ENCODE measurements at regions not wholly inside any gene's neighbourhood (a gene's known extent, or its start where the extent isn't known, plus 50 kb on each side); places are given as distances from the start of the nearest gene placed in this dataset.
"Not testable (repeated sequence)": the region's sequence is repeated elsewhere in the genome, so short reads cannot be mapped to it uniquely, and the experiment has no call there.

DNA sequence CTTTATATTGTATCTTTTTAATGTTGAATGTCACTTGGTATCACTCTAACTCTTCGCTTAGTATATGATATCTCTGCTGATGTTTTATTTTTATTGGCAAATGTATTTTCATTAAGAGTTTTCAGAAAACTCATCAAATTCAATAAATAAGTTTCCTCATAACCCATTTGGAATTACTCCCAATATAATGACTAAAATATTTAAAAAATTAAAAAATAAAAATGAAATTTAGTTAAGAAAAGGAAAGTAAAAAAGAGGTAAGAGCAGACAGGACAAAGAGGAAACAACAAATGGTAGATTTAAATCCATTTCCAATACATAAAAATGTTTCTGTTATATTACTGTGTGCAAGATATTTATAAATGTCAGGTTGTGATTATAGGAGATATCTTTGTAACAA, 548.9 kb upstream of the SPRY2 start:
- no peak for DNase-seq

DNA sequence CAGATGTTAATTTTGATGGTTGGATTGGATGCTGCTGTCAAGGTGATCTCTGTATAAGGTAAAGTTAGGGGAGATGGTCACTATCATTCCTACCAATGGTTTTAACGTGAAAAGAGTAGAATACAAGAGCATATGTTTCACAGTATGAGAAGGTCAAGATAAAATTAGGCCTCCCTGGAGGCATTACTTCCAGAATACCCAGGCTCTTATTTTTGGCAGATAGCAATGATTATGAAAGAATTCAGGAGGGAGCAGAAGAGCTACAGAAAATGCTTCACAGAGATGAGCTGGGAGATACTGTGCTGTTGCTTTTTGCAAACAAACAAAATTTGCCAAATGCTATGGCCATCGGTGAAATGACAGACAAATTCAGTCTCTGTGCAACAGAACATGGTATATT, 547.5 kb upstream of the SPRY2 start:
- DNase-seq: no peak

DNA sequence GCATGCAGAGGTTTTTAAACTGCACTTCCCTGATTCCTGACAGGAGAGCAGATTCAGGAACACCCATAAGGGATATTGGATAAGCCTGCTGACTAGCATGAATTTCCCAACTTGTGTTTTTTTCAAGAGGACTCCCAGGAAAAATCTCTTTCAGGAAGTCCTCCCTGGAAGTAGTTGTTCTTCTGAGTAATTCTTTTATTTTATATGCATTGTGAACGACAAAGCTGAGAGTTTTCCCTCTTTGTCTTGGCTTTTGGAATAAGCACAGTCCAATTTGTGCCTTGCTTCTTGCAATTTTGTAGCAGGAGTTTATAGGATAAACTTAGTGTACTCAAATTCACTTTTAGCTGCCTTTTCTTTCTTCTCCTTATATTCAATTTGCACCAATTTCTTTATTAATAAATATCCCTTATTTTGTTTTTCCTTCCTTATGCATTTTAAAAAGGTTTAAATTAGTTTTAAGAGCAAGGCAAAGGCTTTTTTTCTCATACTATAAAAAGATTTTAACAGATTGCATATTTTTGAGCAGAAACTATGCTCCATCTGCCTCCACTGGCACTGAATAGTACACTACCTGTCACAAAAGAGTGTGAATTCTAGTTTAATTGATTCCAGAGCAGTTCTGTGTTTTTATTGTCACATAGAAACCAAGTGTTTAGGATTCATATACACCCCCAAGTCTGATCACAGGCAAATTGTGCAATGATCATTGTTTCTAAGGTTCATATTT, 543.3 kb upstream of the SPRY2 start:
- no peak for DNase-seq

DNA sequence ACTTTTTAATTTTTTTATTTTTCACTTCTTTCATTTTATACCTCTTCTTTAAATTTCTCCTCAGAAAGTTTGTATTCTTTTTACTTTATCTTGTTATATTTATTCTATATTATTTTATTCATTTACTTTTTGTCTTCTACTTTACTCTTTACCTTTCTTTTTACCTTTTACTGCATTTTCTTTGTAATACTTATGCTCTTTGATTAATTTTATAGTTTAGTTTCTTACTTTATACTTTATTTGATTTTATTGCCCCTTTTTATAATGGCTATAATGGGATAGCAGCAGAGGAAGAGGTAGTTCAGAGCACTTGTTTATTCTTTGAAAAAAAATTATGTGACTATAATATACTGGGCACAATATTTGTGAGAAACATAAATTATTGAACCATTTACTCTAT, 542.6 kb upstream of the SPRY2 start:
- no peak for DNase-seq

DNA sequence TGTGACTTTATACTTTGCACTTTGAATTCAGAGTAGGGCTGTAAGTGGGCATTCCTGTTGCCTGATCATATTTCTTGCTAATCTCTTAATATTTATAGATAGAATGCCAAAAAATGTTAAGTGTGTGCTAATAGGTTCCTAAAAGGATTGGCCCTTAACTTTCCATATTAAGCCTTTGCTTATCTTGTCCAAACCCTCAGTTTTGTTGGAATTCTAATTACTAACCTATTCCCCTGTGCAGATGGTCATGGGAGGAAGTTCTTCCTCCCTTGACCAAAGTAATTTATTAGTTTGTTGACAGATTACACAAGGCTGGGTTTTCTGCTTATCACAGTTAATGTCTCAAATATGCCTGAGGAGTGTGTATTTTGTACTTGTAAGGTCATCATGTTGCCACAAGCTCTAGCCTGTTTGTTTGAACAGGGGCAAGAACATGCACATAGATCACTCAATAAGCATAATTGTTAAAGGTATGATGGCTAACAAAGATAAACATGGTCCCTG, 541.1 kb upstream of the SPRY2 start:
- DNase-seq: no peak

DNA sequence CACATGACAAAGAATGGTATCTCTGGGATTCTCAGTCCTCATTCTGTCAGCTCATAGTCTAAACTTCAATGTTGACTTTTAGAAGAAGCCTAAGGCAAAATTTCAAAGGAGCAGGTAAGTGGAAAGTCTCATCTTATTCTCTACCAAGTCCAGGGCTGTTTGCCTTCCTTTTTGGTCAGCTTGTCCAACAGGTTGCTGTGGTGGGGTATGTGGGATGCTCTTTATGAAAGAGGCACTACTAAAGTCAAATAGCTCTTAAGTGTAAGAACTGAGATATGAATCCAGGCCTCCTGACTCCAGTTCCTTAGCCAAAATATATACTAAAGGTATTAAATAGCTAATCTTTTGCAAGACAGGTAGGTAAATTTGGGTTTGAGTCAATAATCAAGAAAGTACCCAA, 540.6 kb upstream of the SPRY2 start:
- DNase-seq: no peak

DNA sequence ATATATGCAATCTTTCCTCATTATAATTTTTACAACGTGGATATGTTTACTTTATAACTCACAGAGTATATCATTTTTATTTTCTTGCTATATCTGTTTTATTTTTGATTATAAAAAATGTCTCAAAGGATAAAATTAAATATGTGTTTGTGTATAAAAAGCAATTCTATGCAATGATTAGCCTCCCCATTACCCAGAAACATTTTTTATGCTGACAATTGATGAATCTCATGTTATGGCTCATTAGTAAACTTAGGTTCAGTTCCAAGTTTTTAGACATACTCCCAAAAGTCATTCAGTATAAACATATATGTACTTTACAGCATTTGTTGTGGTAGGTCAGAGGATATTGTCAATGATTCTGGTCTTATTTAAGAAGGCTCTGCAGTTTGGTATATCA, 540.1 kb upstream of the SPRY2 start:
- no peak for DNase-seq

DNA sequence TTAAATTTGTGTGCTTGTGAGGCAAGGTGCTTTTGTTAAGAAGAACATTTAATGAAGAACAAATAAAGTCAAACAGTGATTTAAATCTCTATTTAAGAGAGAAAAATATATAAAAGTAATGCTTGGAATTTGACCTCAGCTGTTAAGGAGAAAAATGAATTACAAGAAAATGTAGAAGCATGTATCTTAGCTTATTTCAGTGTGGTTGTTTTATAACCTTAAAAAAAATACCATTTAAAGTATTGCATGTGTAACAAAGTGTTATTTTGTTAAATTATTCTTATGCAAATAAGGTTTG, 537.0 kb upstream of the SPRY2 start:
- no peak for DNase-seq

DNA sequence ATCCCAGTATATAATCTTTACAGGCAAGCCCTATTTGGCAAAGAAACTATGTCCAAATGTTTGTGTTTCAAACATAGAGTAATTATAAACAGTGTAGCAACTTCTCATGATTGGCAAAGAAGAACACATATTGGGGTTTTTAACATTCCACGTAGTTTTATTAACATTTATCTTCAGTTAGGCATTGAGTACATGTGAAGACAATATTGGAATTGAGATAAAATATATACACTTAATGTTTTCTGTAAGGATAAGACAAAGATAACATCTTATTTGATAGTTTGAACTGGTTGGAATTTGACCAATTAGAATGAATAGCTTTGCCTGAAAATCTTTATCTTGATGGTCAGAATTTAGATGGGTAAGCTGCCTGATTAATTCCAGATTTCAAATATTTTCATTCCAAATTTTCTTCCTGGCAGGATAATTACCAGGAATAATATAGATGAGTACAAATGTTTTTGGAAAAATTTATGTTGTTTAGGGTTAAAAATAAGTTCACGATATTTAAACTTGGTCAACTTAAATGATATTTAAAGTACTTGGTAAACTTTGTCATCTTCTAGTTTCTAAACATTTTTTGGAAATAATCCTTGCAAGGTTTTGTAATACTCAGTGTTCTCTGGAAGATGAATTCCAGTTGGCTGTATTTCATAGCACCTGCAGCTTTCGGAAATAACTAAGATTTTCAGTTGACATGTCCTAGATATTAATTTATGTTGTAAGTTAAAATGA, 536.5 kb upstream of the SPRY2 start:
- no peak for DNase-seq

DNA sequence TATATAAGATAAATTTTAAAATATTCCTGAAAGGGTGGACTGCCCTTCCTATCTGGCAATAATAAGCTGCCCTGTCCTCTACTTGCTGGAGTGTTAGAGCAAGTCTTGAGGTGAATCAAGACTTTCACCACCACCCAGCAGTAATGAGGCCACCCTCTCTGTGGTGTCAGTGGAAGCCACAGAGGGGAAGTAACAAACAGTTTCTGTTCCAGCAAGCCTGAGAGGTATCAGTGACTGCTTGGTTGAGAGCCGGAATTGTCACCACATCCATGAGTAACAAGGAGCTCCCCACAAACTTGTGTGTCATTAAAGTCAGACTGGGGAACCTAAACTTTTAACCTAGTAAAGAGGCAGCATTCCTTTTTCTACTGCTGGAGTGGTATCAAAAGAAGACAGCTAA, 532.7 kb upstream of the SPRY2 start:
- DNase-seq: peak; percentile 26

DNA sequence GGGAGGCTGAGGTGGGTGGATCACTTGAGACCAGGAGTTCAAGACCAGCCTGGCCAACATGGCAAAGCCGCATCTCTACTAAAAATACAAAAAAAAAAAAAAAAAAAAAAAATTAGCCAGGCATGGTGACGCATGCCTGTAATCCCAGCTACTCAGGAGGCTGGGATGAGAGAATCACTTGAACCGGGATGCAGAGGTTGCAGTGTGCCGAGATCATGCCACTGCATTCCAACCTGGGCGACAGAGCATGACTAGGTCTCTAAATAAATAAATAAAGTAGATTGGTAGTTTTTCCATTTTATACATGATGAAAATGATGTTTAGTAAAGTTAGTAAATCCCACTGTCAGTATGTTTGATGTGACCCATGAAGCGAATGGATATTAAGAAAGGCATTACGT, 531.0 kb upstream of the SPRY2 start:
- not testable (repeated sequence) for DNase-seq

DNA sequence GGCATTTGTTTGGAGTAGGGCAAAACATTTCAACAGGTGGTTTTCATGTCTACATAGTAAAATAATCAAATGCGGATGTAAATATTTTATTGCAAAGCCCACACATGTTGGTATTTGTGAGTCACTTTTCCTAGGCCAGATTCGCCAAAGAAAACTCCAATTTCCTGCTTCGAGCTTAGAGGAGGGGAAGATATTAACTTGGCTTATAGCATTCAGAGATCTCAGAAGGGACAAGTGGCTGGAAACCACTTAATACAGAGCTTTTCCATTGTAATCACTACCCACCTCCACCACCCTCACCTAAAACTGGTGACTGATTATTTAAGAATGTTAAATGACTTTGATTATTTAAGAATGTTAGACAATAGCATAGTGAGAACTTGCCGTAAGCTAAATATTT, 530.6 kb upstream of the SPRY2 start:
- no peak for DNase-seq

DNA sequence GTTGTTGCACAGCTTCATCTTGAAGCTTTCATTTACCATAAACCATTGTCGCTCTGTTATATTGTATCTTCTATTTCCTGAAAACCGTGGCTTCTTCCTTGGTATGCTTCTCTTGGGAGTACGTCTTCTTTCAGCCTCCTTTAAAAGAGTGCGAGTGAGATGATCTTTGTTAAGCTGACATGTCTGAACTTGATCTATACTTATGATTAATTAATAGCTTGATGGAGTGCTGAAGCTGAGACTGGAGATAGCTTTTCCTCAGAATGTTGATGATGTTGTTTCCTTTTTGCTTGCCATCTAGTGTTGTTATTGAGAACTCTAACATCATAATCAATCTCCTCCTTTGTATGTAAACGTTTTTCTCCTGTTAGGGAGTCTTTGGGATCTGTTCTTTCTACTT, 529.3 kb upstream of the SPRY2 start:
- no peak for DNase-seq

DNA sequence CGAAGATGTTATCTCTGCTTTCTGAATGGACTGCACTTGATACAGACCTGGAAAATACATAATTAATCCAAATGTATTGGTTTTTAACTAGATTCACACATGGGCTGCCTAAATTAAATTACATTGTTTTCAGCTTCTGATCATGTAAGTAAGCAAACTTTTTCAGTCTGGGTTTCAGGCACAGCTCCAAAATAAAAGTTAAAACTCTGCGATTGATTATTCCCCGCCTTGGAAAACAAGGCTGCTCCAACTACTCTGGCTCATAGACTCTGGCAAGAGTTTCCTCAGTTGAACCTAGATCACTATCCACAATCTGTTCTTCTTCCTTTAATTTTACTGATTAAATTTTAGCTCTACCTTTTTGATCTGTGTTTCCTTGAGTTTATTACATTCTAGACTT, 526.0 kb upstream of the SPRY2 start:
- DNase-seq: no peak

DNA sequence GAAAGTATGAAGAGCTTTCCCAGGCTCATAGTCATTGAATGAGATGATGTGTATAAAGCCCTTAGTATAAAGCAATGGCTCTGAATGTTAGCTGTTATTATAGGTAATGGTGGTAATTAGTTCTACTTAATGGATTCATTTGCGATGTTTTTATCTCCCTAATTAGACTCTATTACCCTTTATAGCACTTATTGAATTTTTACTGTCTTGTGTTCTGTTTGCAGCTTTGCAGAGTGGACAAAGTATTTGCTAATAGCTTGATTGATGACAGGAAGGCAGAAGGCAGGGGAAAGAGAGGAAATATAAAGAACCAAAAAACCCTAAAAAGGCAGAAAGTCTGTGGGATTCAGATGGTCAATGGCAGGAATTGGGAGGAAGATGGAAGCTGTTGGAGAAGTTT, 524.4 kb upstream of the SPRY2 start:
- no peak for DNase-seq

DNA sequence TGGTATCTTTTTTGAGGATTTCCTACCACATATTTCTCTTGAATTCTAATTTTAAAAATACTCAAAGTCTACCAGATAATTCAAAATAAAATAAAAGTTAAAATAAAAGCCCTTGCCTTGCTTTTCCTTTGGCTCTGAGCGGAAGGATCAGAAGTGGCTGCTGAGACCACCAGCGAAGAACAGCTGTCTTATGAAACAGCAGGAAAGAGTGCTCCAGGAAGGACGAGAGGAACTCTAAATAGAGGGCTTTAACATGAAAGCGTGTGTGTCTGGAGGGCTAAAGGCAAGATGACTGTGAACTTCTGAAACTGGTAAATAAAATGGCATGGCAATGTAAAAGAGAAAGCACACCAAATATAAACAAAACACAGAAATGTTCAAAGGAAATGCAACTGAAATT, 521.5 kb upstream of the SPRY2 start:
- no peak for DNase-seq

DNA sequence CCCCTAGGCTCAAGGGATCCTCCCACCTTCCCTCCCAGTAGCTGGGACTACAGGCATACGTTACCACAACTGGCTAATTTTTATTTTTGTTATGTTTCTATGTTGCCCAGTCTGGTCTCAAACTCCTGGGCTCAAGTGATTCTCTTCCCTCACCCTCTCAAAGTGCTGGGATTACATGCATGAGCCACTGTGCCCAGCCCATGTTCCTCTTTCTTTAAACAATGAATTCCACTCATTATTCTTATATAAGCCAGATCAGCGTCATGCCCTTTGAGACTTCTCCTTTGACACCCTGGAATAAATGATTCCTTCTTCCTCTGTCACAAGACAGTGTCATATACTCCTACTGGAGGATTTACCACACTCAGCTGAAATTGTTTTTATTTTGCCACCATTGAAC, 519.9 kb upstream of the SPRY2 start:
- no peak for DNase-seq

DNA sequence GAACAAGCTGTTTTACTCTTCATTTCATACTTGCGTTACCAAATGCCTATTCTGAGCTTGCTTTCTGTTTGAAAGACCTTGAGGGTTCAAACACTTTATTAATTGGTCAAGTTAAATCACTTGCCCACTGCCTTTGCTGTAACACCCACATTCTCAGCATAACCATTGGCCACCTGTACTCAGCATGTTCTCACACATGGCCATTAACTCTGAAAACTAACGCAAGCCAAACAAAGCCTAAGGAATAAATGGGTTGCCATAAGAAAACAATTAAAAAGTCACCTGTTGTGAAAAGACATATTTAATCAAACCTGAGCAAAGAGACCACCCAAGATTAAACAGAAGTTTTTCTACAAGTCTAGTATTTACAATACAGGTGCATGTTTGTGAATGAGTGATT, 517.2 kb upstream of the SPRY2 start:
- no peak for DNase-seq

DNA sequence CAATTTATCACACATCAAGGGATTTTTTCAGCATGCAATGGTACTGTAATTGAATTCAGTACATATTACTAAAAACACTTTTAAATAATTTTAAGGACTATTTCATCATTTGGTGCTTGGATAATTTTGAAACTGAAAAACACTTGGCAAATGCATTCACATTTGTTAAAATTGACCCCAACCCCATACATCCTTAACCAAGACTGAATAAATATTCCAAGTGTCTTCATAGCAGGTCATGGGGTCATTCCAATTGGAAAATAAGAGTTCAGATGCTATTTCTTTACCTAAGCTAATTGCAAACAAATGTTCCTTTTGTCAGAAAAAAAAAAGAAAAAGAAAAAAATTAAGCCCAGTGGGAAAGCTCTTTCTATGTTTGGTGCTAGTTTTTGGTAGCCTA, 516.4 kb upstream of the SPRY2 start:
- no peak for DNase-seq

DNA sequence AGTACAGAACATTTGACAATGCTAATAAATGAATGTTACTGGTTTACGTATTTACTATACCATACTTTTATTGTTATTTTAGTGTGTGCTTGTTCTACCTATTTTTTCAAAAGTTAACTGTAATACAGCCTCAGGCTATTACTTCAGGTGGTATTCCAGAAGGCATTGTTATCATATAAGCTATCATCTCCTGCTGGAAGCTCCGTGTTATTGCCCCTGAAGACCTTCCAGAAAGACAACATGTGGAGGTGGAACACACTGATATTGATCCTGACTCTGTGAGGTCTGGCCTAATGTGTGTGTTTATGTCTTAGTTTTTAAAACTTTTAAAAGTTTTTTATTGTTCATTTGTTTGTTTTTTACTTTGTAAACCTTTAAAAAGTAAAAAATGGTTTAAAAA, 509.8 kb upstream of the SPRY2 start:
- no peak for DNase-seq

DNA sequence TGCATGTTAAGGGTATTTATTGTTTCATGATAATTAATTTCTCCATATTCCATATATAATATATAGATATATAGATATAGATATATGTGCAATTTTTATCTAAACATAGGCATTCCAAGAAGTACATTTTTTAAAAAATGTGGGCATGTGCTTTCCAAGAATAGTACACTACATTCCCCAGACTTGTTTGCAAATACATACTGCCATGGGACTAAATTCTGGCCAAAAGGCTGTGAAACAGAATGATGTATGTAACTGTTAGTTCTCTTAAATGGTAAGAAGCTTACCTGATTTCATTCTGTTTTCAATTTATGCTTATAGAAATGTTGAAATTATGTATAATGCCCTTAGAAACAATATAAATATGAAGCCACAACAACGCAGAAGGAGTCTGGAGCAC, 503.2 kb upstream of the SPRY2 start:
- no peak for DNase-seq

DNA sequence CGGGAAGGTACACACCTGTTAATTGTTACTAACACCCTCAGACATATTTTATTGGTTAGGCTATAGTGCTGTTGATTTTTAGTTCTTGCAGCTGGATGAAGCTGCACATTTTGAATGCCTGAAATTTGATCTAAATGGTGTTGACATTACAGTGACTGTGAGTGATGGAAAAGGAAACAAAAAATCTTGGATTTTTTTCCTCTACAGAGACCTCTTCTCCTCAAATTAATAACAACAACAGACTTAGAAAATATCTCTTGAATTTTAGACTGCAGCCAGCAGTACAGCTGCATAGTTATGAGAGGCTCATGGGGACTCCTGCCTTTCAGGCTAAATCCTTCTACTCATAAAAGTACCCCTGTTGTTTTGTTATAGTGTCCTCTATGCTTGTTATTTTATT, 500.5 kb upstream of the SPRY2 start:
- DNase-seq: no peak

DNA sequence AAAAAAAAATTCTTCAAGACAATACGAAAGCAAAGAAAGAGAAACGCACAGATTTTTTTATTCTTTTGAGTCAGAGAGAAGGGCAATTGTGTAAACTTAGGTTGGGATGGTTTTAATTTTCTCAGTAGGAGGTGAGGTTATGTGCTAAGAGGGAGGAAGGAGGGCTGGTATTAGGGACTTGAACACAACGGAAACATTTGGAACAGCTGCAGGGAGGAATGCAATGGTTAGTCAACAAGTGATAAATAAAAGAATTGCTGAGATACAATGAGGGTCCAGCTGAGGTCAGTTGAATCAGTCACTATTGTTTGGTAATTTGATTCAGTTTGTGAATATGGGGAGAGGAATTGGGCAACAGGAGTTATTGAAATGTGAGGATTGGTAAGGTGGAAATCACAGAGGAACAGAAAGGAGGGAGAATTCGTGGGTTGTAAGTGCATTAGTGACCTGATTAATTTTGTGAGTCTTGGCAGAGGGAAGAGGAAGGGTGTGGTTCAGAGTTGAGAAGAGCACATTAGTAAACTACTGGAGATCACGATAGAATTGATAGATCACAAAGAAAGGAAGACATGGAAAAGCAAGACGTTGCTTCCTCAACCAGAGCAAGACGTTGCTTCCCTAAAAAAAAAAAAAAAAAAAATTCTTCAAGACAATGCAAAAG, 499.5 kb upstream of the SPRY2 start:
- no peak for DNase-seq

DNA sequence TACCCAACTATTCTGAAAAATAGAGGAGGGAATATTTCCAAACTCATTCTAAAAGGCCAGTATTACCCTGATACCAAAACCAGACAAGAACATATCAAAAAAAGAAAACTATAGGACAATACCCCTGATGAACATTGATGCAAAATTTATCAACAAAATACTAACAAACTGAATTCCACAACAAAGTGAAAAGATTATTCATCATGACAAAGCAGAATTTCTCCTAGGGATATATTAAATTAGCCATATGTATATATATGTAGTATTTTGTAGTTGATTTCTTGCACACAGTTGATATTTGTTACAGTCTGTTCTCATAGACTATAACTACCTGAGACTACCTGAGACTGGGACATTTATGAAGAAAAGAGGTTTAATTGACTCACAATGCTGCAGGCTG, 495.0 kb upstream of the SPRY2 start:
- no peak for DNase-seq

DNA sequence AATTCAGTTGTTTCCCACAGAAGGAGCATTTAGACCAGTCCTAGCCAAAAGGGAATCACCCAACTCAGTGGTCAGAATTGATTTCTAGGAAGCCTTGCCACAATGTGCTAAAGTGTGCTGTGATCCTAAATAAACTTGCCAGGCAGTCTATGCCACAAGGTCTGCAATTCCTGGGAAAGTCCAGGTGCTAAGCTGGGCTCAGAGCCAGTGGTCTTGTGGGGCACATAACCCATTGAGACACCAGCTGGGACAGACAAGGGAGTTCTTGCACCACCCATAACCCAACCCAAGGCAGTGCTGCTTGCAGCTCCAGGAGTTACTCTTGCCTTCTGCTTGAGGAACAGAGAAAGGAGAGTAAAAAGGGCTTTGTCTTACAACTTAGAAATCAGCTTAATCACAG, 489.5 kb upstream of the SPRY2 start:
- no peak for DNase-seq

Data from activated gamma-delta T cell treated with Interleukin-2 at 50 U/mL for 16 hours (primary cell).